OCI-LY7 (cell line): ENCODE measurements at regions not wholly inside any gene's neighbourhood (a gene's known extent, or its start where the extent isn't known, plus 50 kb on each side); places are given as distances from the start of the nearest gene placed in this dataset.

ENCODE experiments used
- BruUV-seq: library from RNA; stranded (reverse); fragments of 400-500 nt; replicated peaks from 2 replicates; lab custom pipeline; 2021; lab: Mats Ljungman, UMichigan
- CTCF ChIA-PET: fragments of 300-600 bp; sonication (Branson Sonifier 250); formaldehyde crosslinking; loops from one replicate; lab custom pipeline; 2022; ENCODE audit warnings: antibody characterized with exemption; ENCODE audit not compliant: unreplicated experiment; lab: Charles Lee
- POLR2A ChIA-PET: fragments of 300-600 bp; sonication (Branson Sonifier 250); formaldehyde crosslinking; loops from one replicate; lab custom pipeline; 2022; ENCODE audit warnings: antibody characterized with exemption; lab: Charles Lee
- DNase-seq: peaks from one replicate; pipeline ENCODE4 v3.0.0-alpha.2; 2015; ENCODE audit warnings: low spot score
- H2AFZ ChIP-seq: fragments of 200-600 bp; sonication (generic), shearing (Covaris generic); 2 replicates; pipeline ENCODE4 v1.6.1; 2014; ENCODE audit warnings: mild to moderate bottlenecking, antibody characterized with exemption, low read length, moderate library complexity
- H3K27ac ChIP-seq: fragments of 200-600 bp; sonication (generic); 2 replicates; pipeline ENCODE4 v1.5.1; 2014; ENCODE audit warnings: mixed run types, low read depth, mild to moderate bottlenecking, moderate library complexity, low read length, inconsistent platforms; ENCODE audit not compliant: poor library complexity, severe bottlenecking
- H3K36me3 ChIP-seq: fragments of 200-600 bp; sonication (generic); 2 replicates; pipeline ENCODE4 v1.6.1; 2014; ENCODE audit warnings: mild to moderate bottlenecking, antibody characterized with exemption, low read length, moderate library complexity, mixed read lengths; ENCODE audit not compliant: insufficient read depth
- H3K4me1 ChIP-seq: fragments of 200-600 bp; sonication (generic); 2 replicates; pipeline ENCODE4 v1.5.1; 2014; ENCODE audit warnings: mild to moderate bottlenecking, low read length; ENCODE audit not compliant: insufficient read depth, poor library complexity, severe bottlenecking
- H3K4me2 ChIP-seq: fragments of 200-600 bp; sonication (generic); 2 replicates; pipeline ENCODE4 v1.6.1; 2014; ENCODE audit warnings: mild to moderate bottlenecking, low read length
- H3K4me3 ChIP-seq: fragments of 200-600 bp; sonication (generic); 2 replicates; pipeline ENCODE4 v1.5.1; 2014; ENCODE audit warnings: mild to moderate bottlenecking, low read depth, low read length; ENCODE audit not compliant: poor library complexity, severe bottlenecking
- H3K79me2 ChIP-seq: fragments of 200-600 bp; sonication (generic); 2 replicates; pipeline ENCODE4 v1.6.1; 2016; ENCODE audit warnings: low read depth, mild to moderate bottlenecking, low read length, moderate library complexity, mixed read lengths; ENCODE audit not compliant: insufficient read depth
- H3K9me2 ChIP-seq: fragments of 200-600 bp; sonication (generic); 2 replicates; pipeline ENCODE4 v1.6.1; 2016; ENCODE audit warnings: mild to moderate bottlenecking, low read length, mixed read lengths; ENCODE audit not compliant: insufficient read depth
- H3K9me3 ChIP-seq: fragments of 200-600 bp; sonication (generic); 2 replicates; pipeline ENCODE4 v1.6.1; 2014; ENCODE audit warnings: mild to moderate bottlenecking, mixed run types, low read length, mixed read lengths
- H4K20me1 ChIP-seq: fragments of 200-600 bp; sonication (generic); 2 replicates; pipeline ENCODE4 v1.6.1; 2014; ENCODE audit warnings: mild to moderate bottlenecking, antibody characterized with exemption, low read length, moderate library complexity, mixed read lengths; ENCODE audit not compliant: insufficient read depth
- CTCF ChIP-seq: fragments of 200-600 bp; sonication (generic); conservative IDR thresholded peaks from 2 replicates; pipeline ENCODE4 v1.5.1; 2014; ENCODE audit warnings: mild to moderate bottlenecking, antibody characterized with exemption, low read length, moderate library complexity, mixed read lengths
- EZH2phosphoT487 ChIP-seq: fragments of 200-600 bp; sonication (generic); IDR thresholded peaks from 2 replicates; pipeline ENCODE4 v1.6.1; 2018; ENCODE audit warnings: low read depth, borderline replicate concordance, mild to moderate bottlenecking, mixed run types, antibody characterized with exemption, low read length, moderate library complexity, mixed read lengths
- intact Hi-C: fragments of 100-400 bp; cut with micrococcal nuclease; formaldehyde crosslinking; loops from one replicate; pipeline ENCODE4 v1.10.0; 2022; ENCODE audit not compliant: unreplicated experiment

DNA sequence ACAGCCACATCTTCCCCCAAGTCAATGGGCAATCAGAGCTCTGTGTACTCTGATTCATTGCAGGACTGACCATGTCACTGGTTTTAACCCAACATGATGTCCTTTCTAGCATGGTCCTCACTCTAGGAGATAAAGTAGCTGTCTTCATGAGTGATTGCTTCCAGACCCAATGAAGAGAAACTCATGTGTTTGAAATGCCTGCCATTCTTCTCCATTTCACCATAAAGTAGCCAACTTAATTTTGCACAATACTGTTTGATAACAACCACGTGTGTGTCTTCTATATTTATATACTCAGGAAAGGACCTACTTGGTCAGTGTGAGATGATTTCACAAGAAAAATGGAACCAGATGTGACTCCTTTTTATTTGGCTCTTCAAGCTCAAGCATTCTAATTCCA lies 172.5 kb downstream of the AXIN2 start:
- Histone ChIP-seq H3K9me2 (no peaks in the 10 kb centered on the region), H3K9me3 (no peaks in the 10 kb centered on the region), H3K36me3 (no peaks in the 10 kb centered on the region), H2AFZ (no peak overlapping the region), H3K4me3 (no peak overlapping the region), H3K27ac (no peak overlapping the region), H3K79me2 (no peaks in the 10 kb centered on the region), H3K4me2 (no peak overlapping the region), H3K4me1 (no peaks in the 10 kb centered on the region), H4K20me1 (no peaks in the 10 kb centered on the region)
- intact Hi-C loops, result no loop called here
- CTCF ChIA-PET, result no interaction called here
- TF ChIP-seq EZH2phosphoT487 (no peak), CTCF (no peak)
- no peak for DNase-seq
- no TSS peak for BruUV-seq
- POLR2A ChIA-PET, result no interaction called here

DNA sequence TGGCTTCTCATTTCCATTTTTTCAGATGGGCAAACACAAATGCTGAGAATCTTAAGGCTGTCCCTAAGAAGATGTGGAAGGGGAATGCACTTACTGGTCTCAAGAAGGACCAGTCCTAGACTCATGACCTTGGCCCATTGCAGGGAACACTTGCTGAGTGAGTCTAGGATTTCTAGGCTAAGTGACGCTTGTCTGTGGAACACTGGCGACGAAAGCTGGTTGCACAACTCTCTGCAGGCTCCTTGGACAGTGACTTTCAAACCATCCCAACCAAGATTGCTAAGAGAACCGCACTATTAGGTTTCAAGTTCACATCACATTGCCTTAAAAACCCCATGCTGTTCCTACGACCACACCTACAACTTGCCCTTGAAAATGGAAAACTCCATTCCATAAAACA lies 174.1 kb downstream of the AXIN2 start:
- H3K4me2 ChIP-seq, result no peak overlapping the region
- TF ChIP-seq EZH2phosphoT487 (no peak), CTCF (no peak)
- intact Hi-C loops, result no loop called here
- H3K9me3 ChIP-seq, result no peaks in the 10 kb centered on the region
- POLR2A ChIA-PET, result interaction anchor here (0.6 kb wide), 1 partner anchor 77 kb away, joined by 5 read pairs; no protein-coding TSS in a partner anchor
- H3K9me2 ChIP-seq, result no peaks in the 10 kb centered on the region
- CTCF ChIA-PET, result no interaction called here
- no peaks in the 10 kb centered on the region for H3K36me3 ChIP-seq
- no peak overlapping the region for H2AFZ ChIP-seq
- no peak for DNase-seq
- H3K4me3 ChIP-seq, result no peak overlapping the region
- no peaks in the 10 kb centered on the region for H4K20me1 ChIP-seq
- H3K79me2 ChIP-seq, result no peaks in the 10 kb centered on the region
- H3K27ac ChIP-seq, result no peak overlapping the region
- no TSS peak for BruUV-seq
- H3K4me1 ChIP-seq, result no peaks in the 10 kb centered on the region

DNA sequence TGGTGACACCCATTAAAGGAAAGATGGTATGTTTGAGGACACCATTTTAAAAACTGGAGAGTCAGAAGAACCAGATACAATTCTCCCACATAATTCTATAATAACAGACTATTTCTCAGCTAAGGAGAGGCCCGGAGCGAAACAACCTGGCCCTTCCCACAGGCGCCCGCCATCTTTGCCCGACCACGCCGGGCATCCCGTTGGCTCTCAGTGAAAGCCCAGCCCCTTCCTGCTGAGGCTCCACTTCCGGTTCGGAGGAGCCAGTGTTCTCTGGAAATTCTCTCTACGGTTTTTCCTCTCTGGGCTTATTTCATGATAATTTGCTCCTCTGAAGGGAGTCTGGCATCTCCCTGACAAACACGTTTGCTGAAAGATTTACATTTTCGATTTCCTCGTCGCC lies 175.7 kb downstream of the AXIN2 start:
- Histone ChIP-seq H3K9me3 (no peaks in the 10 kb centered on the region), H4K20me1 (no peaks in the 10 kb centered on the region), H3K27ac (no peak overlapping the region), H3K36me3 (no peaks in the 10 kb centered on the region), H3K9me2 (no peaks in the 10 kb centered on the region), H3K4me1 (no peaks in the 10 kb centered on the region), H3K79me2 (no peaks in the 10 kb centered on the region), H2AFZ (no peak overlapping the region), H3K4me3 (no peak overlapping the region), H3K4me2 (no peak overlapping the region)
- CTCF ChIA-PET, result no interaction called here
- TF ChIP-seq EZH2phosphoT487 (no peak), CTCF (no peak)
- BruUV-seq, result no TSS peak
- intact Hi-C loops, result no loop called here
- POLR2A ChIA-PET, result no interaction called here
- DNase-seq, result no peak
